ENCODE measurements at regions not wholly inside any gene's neighbourhood (a gene's known extent, or its start where the extent isn't known, plus 50 kb on each side); places are given as distances from the start of the nearest gene placed in this dataset.
"Not testable (repeated sequence)": the region's sequence is repeated elsewhere in the genome, so short reads cannot be mapped to it uniquely, and the experiment has no call there.

DNA sequence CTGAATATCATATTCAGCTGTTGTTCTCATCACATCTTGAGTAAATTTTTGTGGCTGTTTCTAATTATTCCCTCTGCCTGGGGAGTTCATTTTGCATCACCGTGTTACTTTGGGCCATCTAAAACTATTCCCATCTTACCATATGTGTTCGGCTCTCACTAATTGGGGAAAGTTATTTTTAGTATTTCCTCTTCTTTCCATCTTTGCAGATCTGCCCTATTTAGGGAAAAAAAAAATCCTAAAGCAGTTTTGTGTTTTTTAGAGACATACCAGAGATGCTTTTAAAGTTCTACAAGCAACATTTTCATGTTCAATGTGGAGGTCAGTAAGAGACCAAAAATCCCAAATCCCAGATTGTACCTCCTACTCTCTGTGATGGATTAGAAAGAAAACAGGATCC is 111.3 kb upstream of the NDUFV2 start:
- no peak for DNase-seq (ENCODE audit: low read depth, low spot score)

DNA sequence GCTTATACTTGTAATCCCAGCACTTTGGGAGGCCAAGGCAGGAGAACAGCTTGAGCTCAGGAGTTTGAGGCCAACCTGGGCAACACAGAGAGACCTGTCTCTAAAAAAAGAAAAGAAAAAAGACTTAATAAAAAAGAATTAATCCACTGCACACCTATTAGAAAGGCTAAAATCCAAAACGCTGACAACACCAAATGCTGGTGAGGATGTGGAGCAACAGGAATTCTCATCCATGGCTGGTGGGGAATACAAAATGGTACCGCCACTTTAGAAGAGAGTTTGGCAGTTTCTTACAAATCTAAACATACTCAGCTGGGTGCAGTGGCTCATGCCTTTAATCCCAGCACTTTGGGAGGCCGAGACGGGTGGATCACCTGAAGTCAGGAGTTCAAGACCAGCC is 110.0 kb upstream of the NDUFV2 start:
- not testable (repeated sequence) for DNase-seq (ENCODE audit: low read depth, low spot score)

GRCh38 chr18:8994603-8995002 is 107.9 kb upstream of the NDUFV2 start:
- no peak for DNase-seq (ENCODE audit: low read depth, low spot score)

DNA sequence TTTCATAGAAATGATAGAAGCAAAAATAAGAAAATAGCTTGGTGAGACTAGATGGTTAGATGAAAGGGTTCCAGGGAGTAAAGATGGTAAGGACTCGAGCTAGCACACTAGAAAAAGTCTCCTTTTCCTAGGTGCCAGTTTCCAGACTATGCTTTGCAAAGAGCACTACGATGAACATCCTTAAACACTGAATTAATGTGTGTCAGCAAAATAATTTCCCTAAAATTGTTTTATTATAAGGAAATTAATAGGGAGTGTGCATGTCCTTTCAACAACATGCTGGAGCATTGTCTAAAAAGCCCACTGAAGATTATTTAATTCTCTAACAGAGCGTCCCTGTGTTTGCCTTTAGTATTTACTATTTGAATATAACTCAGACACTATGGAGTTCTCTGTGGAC is 107.4 kb upstream of the NDUFV2 start:
- no peak for DNase-seq (ENCODE audit: low read depth, low spot score)

DNA sequence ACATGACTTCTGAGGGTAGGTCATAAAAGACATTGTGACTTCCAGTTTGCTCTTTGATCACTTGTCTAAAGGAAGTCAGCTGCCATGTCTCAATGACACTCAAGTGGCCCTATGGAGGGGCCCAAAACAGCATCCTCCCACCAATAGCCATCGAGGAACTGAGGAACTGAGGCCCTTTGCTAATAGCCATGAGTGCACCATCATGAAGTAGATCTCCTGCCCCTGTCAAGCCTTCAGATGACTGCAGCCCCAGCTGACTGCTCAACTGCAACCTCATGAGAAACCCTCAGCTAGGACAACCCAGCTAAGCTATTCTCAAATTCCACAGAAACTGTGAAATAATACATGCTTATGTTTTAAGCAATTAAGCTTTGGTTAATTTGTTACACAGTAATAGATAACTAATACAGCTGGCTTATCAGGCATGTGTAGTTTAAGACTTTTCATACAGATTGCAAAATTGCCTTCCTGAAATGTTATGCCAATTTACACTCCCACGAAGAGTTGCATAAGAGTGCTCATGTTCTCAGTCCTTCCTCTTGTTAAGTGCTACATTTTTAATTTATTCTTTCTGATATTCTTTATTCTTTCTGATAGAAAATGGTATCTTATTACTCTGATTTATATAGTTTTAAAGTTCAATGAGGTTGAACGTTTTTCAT is 105.6 kb upstream of the NDUFV2 start:
- no peak for DNase-seq (ENCODE audit: low read depth, low spot score)

- DNase-seq (ENCODE audit: low read depth, low spot score), result no peak
These were observed 104.9 kb upstream of the NDUFV2 start for GRCh38 chr18:8997634-8998033.

GRCh38 chr18:8998481-8999217 is 103.8 kb upstream of the NDUFV2 start:
- no peak for DNase-seq (ENCODE audit: low read depth, low spot score)

DNA sequence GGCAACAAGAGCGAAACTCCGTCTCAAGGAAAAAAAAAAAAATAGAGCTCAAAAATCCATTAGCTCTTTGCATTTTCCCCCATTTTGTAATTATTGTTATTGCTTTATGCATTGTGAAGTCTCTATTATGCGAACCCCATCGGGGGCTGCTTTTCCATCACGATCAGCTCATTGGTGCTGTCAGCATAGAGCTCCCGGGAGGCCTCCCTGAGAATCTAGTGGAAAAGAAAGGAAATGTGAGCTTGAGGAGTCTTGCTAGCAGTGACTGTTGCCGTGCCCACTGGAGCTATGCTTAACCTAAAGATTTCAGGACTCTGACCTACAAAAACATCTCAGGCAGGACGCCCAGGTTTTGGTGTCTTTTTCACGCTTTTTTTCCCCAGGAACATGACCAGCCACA is 102.6 kb upstream of the NDUFV2 start:
- no peak for DNase-seq (ENCODE audit: low read depth, low spot score)

- no peak for DNase-seq (ENCODE audit: low read depth, low spot score)
These were observed 101.8 kb upstream of the NDUFV2 start for GRCh38 chr18:9000733-9001132.

- DNase-seq (ENCODE audit: low read depth, low spot score), result no peak
These were observed 101.3 kb upstream of the NDUFV2 start for GRCh38 chr18:9001209-9001608.

GRCh38 chr18:9003406-9004100 is 98.9 kb upstream of the NDUFV2 start:
- DNase-seq (ENCODE audit: low read depth, low spot score), result no peak

DNA sequence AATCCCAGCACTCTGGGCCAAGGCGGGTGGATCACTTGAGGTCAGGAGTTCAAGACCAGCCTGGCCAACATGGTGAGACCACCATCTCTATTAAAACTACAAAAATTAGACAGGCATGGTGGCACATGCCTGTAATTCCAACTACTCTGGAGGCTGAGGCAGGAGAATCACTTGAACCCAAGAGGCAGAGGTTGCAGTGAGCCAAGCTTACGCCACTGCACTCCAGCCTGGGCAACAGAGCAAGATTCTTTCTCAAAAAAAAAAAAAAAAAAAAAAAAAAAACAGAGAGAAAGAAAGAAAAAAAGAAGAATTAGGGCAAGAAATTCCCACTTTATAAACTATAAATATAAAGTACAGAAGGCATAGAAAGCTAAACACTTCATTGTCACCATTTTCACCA is 98.2 kb upstream of the NDUFV2 start:
- DNase-seq (ENCODE audit: low read depth, low spot score), result not testable (repeated sequence)

GRCh38 chr18:9007700-9008099 is 94.8 kb upstream of the NDUFV2 start:
- not testable (repeated sequence) for DNase-seq (ENCODE audit: low read depth, low spot score)

- DNase-seq (ENCODE audit: low read depth, low spot score), result no peak
These were observed 94.2 kb upstream of the NDUFV2 start for GRCh38 chr18:9008200-9008708.

- DNase-seq (ENCODE audit: low read depth, low spot score), result no peak
These were observed 93.5 kb upstream of the NDUFV2 start for GRCh38 chr18:9008709-9009635.

- DNase-seq (ENCODE audit: low read depth, low spot score), result no peak
These were observed 92.6 kb upstream of the NDUFV2 start for GRCh38 chr18:9009703-9010488.

DNA sequence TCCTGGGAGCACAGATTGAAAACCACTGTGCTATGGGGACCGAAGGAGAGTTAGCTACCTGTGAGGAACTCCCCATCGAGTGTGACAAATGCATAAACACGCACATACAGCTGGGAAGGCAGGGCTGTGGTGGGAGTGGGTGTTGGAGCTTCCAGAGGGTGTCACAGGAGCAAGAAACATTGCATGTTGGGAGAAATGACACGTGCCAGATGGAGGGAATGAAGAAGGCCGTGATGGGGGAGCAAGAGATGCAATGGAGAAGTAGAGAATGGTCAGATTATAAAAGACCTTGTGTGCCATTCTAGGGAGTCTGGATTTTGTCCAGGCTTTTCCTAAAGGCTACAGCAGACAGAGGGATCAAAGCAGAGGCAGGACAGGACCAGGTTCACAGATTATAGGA is 91.1 kb upstream of the NDUFV2 start:
- no peak for DNase-seq (ENCODE audit: low read depth, low spot score)

DNA sequence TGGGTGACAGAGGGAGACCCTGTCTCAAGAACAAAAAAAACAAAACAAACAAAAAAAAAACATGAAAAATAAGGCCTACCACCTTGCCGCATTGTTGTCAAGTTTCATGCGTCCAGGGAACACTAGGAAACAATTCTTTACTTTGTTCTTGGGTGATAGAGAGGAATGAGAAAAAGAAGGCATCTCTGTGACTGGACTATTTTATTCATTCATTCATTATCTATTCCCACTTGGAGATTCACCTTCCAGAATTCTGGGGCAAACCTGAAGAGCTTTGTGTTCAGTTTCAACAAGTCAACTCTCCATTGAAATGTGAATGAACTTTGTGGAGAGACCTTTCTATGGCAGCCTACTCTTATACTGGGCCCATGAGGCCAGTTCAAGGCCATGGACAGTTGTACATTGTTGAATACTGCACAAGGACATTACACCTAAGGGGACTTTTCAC is 88.5 kb upstream of the NDUFV2 start:
- no peak for DNase-seq (ENCODE audit: low read depth, low spot score)

GRCh38 chr18:9015689-9016088 is 86.8 kb upstream of the NDUFV2 start:
- DNase-seq (ENCODE audit: low read depth, low spot score), result no peak

- DNase-seq (ENCODE audit: low read depth, low spot score), result no peak
These were observed 85.8 kb upstream of the NDUFV2 start for GRCh38 chr18:9016633-9017166.
